Activated CD4-positive, alpha-beta T cell treated with anti-CD3 and anti-CD28 coated beads for 4 hours (primary cell): ENCODE measurements at regions not wholly inside any gene's neighbourhood (a gene's known extent, or its start where the extent isn't known, plus 50 kb on each side); places are given as distances from the start of the nearest gene placed in this dataset.

Experiments
- DNase-seq, 2 donors: peaks; one replicate each; pipeline ENCODE4 v3.0.0-alpha.2; 2020

DNA sequence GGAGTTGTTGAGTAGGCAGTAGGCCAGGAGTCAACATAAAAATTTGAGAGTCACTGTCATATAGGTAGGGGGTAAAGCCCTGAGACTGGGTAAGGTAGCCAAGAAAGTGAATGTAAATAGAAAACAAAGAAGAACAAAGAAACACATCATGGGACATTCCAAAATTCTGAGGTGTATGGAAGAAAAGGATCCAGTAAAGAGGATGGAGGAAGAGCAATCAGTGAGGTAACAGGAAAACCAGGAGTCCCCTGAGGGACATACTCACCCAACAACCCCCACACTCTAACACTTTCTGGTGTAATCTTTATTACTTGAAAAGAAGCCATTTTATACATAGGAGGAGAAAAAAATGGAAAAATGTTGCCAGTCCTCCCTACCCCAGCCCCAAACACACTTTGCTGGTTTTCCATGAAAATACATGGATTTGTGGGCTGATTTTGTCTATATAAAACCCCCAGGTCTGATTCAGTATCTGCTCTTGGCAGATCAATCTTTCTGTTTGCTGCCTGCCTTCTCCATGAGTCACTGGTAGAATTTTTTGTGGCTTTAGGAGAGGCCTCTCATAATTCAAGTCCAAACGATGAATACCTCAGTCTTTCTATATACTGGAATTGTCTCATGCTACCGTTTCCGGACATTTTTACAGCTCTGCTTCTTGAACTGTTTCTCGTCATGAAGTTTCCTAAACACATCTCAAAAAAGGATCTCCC is 271.4 kb upstream of the MAN1A1 start:
- no peak for DNase-seq

DNA sequence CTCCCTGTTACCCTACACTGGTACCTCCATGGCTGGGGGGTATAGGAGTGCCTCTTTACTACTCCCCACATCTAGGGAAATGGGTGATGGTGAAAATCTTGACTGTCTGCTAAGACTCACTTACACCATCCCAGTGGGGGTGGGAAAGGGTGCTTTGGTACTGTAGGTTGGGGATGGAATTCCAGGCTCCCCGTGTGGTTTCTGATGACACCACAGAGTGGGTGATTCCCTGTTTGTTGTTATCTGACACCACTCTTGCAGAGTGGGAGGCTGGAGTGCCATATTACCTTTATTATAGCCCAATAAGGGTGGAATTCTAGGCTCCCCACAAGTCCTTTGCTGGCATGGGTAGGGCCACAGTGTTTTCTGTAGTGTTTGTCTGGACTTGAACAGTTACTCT is 264.6 kb upstream of the MAN1A1 start:
- no peak for DNase-seq

DNA sequence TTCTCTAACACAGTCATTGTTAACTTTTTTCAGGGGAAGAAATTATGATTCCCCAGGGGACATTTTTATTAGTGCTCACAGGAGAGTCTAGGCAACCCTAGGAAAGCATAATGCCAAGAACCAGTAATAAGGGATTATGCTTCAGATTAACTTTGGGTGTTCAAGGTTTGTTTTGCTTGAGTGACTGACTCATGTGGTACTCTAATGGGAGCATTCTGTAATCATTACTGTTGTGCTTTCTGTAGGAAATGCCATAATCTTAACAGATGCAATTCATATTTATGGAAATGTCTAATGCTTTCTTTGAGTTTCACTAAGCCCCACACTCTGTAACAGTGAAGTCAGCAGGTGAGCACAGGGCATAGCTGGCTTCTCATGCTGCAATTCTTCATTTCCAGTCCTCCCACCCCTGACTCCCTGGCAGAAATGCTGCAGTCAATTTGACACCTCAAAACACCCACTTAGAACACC is 263.4 kb upstream of the MAN1A1 start:
- no peak for DNase-seq

DNA sequence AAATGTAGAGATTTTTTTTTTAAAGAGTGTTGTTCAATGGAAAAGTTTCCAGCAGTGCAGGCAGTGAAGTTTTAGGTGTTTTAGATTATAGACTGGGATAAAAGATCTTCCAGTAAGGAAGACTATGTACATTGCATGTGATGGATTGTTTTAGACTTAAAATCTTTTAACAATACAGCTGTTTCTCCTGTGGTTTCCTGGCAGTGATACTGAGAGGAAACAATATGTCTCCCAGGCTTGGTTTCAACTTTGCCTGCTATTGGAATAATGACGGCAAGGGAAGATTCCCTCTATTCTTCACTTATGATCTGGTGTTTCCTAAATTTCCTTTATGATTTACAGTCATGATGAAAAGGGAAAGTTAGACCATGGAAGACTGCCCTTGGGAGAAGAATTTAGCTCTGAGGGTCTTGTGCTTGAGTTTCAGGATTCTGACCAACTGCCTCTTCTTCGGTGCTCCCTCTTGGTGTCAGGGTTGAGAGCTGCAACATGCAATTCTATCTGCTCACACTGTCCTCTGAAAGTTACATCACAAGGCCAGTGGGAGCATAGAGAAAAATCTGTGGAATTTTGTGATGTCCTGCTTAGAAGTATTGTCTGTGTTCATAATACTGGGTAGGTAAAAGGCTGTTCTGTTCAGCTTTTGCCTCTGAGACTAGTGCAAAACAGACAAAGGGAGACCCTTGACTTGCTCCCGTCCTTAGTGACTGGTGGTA is 262.8 kb upstream of the MAN1A1 start:
- no peak for DNase-seq

DNA sequence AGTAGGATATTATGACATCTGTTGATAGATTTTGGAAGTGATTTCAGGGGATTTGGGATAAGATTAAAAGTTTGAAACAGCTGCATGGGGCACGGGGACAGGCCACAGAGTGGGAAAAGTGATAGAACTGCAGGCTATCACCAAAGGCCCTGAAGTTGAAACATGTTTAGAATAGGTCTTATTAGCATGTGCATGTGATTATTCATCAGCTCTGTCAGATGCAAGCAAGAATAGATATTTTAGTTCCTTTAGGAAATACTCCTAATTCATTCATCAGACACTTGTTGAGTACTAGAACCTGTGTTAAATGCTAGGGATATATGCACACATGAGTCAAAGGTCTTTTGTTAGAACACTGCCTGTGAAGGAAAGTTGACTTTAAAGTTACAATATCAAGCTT is 261.2 kb upstream of the MAN1A1 start:
- DNase-seq = no peak

DNA sequence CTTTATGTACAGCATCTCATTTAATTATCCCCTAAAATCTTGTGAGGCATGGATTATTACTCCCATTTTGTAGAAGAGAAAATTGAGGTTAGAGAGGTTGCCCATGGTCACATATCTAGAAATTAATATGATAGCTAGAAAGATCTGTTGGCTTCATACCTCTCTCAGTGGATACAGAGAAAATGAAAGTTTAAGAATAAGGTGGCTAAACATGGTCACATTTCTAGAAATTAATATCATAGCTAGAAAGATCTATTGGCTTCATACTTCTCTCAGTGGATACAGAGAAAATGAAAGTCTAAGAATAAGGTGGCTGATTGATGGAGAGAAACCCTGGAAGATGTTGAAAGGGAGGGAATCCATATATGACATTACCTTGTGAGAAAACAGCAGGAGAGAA is 260.7 kb upstream of the MAN1A1 start:
- DNase-seq = no peak

DNA sequence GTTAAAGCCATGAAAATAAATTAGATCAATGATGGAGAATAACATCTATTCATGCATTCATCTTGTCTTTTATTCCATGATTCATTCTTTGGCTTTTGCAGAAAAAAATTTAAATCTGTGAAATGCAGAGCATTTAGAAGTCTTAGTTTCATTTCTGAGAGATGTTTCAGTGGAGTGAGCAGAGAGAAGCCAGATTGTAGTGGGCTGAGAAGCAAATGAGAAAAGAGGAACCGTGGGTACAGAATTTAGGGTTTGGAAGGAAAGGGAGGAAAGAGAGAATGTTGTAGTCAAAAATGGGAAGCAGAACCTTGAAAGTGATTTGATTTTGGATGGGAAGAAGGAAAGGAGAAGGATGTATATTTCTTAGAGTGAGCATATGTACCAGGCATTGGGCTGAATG is 260.3 kb upstream of the MAN1A1 start:
- no peak for DNase-seq

DNA sequence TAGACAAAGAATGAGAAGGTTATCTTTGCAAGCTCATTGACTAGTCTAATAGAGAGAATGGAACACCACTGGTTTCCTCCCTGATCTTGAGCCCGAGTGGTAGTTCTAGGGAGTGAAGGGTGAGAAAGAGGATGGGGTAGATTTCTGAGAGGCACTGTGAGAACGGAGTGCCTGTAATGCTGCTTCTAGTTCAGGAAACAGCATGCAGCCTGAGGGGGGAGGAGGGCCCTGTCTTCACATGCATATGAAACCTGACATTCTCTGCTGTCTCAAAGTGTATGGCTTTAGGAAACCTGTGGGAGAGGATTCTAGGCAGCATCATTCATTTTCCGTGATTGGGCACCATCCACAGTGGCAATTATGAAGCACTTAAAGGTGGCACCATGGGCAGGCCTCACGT is 259.4 kb upstream of the MAN1A1 start:
- DNase-seq = no peak

DNA sequence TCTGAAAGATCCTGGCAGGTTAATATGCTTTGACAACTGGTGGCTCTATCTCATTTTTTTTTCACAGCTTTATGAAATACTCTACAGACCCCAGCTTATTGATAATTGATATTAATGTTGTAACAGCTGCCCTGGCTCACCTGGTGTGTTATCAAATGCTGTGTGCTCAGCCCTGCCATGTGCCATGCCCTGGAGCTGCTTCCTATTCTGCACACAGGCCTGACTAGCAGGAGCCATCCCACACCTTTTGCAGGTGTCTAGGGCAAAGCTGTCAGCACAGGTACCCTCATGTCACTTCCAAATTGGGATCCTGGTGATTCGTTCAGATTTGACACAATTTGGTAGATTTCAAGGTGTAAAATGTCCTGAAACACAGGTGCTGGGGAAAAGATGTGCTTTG is 254.6 kb upstream of the MAN1A1 start:
- no peak for DNase-seq

DNA sequence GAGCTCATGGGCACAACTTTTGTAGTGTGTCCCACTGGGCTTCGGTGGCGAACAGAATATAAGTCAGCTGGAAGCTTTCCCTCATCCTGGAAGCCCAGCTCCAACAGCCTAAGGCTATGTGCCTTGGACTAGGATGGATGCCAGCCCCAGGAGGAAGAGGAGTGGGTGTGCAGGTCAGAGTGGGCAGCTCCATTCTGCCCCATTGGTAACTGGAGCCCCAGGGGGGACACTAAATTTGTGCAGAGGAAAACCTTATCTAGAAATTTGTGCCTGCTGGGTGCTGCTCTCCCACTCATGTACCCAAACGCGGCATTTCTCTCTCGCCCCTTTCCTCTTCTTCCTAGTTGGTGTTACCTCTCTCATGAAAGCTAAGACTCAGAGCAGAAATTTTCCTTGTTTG is 253.9 kb upstream of the MAN1A1 start:
- DNase-seq = no peak

DNA sequence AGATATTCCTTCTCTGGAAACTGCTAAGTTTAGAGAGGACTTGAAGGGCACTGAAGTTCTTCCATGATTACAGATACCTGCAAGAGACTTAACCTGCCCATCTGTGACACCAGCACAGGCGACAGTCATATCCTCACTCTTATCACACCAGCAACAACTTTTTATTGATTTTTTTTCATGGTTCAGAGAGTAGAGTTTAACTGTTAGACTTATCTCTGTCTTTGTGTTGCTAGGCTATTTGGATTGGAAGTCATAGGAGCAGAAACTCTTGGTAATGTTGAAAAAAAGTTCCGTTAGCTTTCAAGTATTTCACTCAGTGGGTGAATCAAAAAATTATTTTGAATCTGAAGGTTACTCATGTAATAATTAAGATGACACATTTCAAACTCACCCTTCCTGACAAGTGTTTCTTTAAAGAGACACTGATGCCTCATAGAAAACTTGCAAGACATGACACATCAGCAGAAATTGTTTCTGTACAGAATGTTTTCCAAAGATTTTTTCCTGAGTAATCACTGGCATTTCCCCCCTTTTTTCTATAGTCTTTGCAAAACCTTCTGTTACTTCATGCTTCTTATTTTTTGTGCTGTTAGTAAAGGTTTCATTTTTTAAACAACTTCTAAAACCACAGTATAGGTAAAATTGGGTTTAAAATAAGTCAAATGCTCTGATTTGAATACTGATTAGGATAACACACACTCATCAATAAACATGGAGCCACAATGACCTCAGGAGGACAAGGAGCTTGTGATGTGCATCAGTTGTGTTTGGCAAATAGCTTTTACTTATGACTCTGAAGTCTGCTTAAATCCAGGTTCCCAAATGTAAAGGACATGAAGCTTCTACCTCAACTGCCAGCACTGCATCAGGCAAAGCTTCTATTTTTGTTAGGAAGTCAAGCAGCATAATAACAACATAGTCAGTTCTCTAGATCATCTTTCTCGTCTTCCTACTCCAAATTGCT is 252.9 kb upstream of the MAN1A1 start:
- no peak for DNase-seq

DNA sequence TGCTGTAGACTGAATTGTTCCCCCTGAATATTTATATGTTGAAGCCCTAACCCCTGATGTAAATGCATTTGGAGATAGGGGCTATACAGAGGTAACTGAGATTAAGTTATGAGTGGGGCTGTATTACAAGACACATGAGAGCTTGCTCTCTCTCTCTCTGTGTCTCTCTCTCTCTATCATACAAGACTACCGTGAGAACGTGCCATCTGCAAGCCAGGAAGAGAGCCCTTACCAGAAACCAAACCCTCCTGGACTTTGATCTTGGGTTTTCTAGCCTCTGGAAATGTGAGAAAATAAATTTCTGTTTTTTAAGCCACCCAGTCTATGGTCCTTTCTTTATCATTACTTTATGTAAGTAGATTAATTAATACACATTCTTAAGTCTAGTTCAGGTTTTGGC is 249.3 kb upstream of the MAN1A1 start:
- DNase-seq = no peak

DNA sequence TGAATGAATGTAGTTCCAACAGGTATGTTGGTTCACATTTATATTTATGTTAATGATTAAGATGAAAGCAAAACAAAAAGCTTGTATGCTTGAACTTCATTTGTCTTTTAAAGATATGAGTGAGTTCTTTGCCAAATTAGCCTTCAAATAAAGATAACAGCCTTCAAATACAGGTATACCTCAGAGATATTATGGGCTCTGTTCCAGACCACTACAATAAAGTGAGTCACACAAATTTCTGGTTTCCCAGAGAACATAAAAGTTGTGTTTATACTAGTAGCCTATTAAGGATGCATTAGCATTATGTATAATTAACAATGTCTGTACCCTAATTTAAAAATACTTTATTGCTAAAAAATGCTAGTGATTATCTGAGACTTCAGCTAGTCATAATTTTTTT is 245.3 kb upstream of the MAN1A1 start:
- no peak for DNase-seq

DNA sequence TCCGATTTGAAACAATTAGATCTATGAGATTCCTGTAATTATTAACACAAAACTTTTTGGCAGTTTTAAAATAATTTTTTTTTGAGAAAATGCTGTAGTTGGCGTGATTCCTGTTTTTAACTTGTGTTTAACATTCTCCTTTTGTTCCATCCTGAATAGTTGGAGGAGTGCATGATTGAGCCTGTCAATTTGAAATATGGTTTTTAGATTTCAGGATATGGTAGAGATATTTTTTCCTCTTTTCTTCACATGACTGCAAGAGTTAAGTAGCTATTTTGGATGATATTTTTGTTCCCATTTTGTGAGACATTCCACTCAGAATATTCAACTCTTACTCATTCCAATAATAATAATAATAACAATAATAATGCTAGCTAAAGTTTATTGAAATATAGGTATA is 241.7 kb upstream of the MAN1A1 start:
- no peak for DNase-seq

DNA sequence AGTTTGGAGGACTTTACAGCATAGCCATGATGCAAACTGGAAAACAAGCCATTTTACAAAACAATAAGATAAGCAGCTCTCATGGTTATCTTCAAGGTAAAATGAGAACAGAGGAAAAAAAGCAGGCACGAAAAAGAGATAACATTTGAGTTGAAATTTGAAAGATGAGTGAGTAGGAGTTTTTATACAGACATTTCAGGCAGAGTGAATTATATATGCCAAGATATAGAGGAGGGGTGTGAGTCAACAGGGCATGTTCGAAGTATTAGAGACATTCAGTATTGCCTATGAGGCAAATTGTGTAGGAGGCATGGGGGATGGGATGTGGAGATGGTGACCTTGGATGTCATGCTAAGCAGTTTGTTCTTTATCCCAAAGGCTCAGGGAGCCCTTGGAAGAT is 240.5 kb upstream of the MAN1A1 start:
- no peak for DNase-seq

DNA sequence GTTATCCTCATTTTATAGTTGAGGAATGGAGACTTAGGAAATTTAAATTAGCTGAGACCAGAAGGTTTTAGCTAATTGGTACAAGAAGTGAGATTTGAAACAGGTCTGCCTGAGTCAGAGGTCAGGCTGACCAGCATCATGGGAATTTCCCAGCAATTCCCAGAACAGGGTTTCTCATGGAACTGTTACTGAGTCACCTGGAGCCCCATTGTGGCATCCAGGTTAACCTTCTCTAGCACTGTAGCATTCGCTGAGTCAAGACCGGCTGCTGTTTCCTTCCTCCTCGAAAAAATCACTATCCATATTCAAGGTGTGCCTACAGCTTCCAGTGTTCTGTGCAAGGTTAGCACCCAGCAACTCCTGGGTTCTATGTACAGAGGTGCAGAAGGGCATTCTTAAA is 238.0 kb upstream of the MAN1A1 start:
- DNase-seq = no peak

DNA sequence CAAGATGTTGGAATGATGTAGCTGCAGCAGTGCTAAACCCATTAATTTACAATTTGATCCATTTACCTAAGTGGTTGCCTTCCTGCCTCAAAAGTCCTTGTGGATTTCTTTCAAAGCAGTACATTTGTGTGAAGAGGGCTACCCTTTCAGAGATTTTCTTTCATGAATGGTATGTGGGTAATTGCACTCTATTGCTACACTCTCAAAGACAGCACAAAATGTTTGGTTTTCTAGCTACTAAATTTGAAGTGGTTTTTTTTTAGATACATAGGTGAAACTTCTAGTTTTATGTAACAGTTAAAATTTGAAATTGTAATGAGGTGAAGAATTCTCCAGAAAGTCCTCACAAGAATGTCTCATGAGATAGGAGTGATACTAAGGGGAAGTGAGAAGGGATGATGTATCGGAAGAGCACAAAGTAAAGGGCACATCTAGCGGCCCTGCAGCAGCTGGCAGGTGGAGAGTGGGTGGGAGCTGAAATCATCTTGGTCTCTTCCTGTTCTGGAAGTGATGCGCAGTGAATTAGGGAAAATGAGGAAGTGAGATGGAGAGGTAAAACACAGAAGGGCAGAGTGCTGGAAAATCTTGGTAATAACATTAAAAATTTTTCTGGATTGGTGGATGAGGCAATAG is 236.8 kb upstream of the MAN1A1 start:
- DNase-seq = no peak

DNA sequence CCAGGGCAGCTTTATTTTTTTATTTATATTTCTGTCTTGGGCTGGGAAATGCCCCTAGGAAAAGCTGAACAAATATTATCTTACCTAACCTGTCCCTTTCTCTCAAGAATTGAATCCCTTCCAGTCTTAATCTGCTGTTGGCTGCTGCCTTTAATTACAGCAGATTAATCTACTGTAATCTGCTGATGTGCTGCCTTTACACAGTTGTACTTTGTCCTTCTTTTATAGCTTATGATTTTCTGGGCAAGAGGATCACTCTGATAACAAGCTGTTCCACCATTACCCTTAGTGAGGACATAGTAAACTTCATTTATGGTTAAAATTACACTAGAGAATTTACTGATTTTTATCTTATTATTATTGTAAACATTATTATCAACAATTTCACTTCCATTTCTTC is 234.5 kb upstream of the MAN1A1 start:
- no peak for DNase-seq

DNA sequence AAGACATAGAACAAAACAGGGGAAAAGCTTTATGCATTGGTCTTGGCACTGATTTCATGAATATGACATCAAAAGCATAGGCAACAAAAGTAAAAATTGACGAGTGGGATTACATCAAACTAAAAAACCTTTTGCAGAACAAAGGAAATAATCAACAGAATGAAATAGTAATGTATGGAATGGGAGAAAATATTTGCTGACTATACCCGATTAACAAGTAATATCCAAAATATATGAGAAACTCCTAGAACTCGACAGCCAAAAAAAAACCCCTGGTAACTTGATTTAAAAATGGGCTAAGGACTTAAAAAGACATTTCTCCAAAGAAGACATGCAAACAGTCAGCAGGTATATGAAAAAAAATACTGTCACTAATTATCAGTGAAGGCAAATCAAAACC is 231.7 kb upstream of the MAN1A1 start:
- DNase-seq = no peak

DNA sequence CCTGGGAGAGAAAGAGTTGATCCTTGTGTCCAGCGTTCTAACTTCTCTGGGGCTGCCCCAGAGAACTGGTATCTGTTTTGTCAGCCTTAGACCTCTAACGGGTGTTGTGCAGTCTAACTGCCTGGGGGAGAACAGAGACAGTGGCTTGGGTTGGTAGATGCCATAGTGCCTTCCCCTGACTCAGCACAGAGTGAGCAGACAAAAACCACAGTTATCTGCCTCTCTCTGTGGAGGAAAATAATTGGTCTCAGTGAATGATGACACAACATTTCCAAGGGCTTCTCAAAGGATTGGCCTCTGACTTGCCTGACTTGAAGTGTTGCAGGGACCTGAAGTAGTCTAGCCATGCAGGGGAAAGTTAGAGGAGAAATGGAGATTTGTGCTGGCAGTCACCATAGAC is 226.2 kb upstream of the MAN1A1 start:
- DNase-seq = no peak

DNA sequence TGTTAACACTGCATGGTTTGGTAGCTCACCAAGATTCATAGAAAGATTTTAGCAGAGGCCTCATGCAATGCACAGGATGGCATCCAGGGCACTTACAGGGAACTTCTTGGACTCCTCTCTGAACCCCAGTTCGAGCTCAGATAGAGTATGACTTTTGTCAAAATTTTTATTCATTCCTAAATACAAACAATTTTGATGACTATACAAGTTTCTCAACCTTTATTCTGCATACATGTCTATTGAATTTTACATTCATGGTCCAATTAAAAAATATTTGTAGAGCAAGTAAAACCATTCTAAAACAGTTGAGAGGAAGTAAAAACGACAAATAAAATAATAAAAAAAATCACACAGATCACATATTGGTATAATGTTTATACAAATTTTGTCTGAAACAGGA is 219.0 kb upstream of the MAN1A1 start:
- DNase-seq = no peak

DNA sequence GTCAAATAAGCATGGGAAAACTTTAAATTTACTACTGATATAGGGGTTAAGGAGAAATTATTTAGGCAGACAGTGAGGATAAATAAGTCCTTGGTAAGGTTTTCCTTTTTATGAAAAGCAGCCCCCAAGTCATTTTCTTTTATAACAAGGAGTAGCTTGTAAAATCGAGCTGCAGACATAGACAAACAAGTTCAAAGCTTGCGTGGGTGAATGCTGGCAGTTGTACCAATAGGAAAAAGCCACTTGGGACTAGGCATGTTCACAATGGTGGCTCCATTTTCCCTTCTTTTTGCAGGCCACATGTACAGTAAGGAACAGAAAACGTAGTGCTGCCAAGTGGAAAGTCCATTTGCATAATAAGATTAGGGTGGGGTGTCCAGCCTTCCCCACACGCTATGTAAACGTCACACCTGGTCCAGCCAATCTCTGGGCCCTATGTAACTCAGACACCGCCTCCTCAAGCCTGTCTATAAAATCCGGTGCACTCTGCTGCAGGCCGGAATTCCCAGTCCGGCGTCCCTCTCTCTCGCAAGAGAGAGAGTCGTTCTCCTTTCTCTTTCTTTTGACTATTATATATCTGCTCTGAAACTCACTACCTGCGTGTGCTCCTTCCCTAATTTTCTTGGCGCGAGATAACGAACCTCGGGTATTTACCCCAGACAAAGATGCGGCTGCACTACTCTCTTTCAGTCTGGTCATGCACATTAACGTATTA is 217.1 kb upstream of the MAN1A1 start:
- no peak for DNase-seq

DNA sequence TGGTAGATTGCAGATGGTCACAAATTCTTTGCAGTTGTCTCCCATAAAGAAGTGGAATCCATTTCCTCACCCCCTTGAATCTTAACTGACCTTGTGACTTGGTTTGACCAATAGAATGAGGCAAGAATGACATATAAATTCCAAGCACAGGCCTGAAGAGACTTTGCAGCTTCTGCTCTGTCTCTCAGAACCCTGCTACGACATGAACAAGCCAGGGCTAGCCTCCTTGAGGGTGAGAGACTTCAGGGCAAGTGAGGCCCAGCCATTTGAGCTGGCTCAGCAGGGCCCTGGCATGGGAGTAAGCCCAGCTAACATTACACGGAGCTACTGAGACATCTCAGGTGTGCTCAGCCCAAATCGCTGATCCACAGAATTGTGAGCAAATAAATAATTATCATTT is 216.3 kb upstream of the MAN1A1 start:
- DNase-seq = no peak
